ENCODE measurements at regions not wholly inside any gene's neighbourhood (a gene's known extent, or its start where the extent isn't known, plus 50 kb on each side); places are given as distances from the start of the nearest gene placed in this dataset.

DNA sequence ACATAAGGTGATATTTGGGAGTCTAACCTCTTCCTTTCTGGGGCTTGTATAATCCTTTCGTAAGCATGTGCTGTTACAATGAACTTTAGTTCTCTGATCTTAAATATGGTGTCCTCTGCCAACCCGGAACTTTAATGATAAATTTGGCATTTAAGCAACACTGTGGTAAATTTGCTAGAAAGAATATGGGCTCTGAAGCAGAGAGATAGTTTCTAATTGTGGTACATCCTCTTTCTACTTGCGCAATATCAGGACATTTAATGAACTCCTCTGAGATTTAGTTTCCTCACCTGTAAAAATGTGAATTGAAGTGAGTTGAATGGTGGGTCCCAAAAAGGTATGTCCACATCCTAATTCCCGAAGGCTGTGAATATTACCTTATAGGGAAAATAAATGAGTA is 364.7 kb downstream of the CAAP1 start:
- no peak overlapping the region for H3K4me3 ChIP-seq (replicated peaks; ENCODE audit: low read depth, low read length)
- TF ChIP-seq, protein P1, sequence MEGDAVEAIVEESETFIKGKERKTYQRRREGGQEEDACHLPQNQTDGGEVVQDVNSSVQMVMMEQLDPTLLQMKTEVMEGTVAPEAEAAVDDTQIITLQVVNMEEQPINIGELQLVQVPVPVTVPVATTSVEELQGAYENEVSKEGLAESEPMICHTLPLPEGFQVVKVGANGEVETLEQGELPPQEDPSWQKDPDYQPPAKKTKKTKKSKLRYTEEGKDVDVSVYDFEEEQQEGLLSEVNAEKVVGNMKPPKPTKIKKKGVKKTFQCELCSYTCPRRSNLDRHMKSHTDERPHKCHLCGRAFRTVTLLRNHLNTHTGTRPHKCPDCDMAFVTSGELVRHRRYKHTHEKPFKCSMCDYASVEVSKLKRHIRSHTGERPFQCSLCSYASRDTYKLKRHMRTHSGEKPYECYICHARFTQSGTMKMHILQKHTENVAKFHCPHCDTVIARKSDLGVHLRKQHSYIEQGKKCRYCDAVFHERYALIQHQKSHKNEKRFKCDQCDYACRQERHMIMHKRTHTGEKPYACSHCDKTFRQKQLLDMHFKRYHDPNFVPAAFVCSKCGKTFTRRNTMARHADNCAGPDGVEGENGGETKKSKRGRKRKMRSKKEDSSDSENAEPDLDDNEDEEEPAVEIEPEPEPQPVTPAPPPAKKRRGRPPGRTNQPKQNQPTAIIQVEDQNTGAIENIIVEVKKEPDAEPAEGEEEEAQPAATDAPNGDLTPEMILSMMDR (IDR thresholded peaks at IDR 0.05; ENCODE audit: low read depth, low read length, missing control alignments): no peak
- no peak for DNase-seq (ENCODE audit: extremely low read depth, low read depth)

DNA sequence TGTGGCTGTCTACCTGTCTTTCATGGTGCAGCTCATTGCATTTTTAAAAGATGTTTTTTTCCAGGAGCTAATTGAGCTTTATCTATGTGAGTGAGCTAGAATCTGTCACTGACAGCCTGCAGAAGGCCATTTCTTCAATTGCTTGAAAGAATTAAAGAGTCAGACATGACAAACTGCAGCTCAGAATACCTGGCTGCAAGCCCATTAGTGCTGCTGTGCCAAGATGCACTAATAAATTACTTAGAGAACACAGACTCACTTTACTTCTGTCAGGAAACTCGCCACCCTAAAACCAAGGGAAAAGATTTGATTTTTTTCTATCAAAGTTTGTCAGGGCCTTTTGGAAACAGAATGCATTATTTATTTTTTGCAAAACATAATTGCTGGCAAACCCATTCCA is 368.3 kb downstream of the CAAP1 start:
- TF ChIP-seq, protein P1 (IDR thresholded peaks at IDR 0.05; ENCODE audit: low read depth, low read length, missing control alignments): no peak
- DNase-seq (ENCODE audit: extremely low read depth, low read depth): no peak
- H3K4me3 ChIP-seq (replicated peaks; ENCODE audit: low read depth, low read length): no peak overlapping the region

DNA sequence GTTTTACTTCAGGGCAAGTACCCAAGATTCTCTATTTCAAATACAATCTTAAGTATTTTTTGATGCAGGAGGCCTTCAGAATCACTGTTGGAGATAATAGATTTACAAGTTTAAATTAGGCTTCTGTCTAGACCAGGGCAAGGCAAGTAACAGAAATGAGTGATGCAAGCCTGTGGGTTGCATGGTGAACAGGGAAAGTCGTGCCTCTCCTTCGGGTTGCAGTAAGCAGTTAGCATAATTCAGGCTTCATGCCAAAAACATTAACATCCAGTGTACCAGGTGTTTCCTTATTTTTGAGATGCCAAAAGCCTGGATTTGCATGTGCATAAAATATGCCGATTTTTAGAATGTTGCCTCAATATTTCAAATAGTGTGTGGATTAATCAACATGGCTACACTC is 369.0 kb downstream of the CAAP1 start:
- TF ChIP-seq, protein P1 (IDR thresholded peaks at IDR 0.05; ENCODE audit: low read depth, low read length, missing control alignments): no peak
- no peak for DNase-seq (ENCODE audit: extremely low read depth, low read depth)
- H3K4me3 ChIP-seq (replicated peaks; ENCODE audit: low read depth, low read length): no peak overlapping the region

DNA sequence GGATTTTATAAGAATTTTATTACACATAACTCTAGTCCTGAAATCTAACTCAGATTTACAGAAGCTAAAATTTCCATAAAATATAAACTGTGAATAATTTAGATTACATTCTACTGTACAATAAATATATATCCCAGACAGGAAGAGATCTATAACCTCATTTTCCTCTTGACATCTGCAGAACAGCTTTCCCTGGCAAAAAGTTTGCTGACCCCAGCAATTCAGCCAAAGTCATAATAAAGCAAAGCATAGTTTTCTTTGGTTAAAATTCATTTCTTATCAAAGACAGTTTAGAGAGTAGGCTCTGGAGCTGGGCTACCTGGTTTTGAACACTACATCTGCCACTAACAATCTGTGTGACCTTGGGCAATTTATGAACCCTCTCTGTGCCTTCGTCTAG is 372.5 kb downstream of the CAAP1 start:
- DNase-seq (ENCODE audit: extremely low read depth, low read depth): no peak
- H3K4me3 ChIP-seq (replicated peaks; ENCODE audit: low read depth, low read length): no peak overlapping the region
- TF ChIP-seq, protein P1 (IDR thresholded peaks at IDR 0.05; ENCODE audit: low read depth, low read length, missing control alignments): no peak

DNA sequence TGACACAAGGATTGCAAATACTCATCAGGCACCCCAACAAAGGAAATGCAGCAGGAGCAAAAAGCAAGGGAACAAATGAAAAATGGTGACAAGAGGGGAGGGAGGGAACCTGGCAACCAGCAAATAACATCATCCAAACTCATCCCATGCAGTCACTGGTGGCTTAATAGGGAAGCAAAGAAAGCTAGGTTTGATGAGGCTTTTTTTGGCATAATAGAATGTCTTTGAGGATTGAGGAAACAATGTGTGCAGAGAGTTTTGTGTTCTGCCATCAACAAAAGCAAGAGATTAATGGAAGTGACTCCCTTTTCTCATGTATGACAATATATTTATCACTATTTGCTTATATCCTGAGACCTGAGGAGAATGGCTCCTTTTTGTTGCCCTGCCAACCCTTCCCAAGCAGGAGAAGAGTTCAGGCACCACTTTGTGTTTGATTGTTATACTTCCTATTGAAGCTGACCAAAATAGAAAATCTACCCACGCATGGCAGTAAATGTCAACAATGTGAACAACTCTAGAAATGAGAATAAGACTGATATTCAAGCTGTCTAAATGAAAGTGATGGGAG is 375.7 kb downstream of the CAAP1 start:
- TF ChIP-seq, protein P1 (IDR thresholded peaks at IDR 0.05; ENCODE audit: low read depth, low read length, missing control alignments): no peak
- no peak overlapping the region for H3K4me3 ChIP-seq (replicated peaks; ENCODE audit: low read depth, low read length)
- DNase-seq (ENCODE audit: extremely low read depth, low read depth): no peak

DNA sequence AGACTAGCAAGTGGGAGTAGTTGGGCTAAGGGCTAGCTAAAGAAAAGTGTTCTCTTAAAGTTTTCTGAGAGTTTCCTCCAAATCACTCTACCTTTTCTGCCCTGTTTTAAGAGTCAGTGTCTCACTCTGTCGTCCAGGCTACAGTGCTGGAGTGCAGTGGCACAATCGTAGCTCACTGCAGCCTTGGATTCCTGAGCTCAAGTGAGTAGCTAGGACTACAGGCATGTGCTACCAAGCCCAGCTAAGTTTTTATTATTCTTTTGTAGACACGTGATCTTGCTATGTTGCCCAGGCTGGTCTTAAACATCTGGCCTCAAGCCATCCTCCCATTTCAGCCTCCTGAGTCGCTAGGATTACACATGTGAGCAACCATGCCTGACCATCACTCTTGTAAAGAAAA is 378.9 kb downstream of the CAAP1 start:
- DNase-seq (ENCODE audit: extremely low read depth, low read depth): no peak
- no peak overlapping the region for H3K4me3 ChIP-seq (replicated peaks; ENCODE audit: low read depth, low read length)

More for the DNA sequence above, 378.9 kb downstream of the CAAP1 start:
- TF ChIP-seq, protein P1 (IDR thresholded peaks at IDR 0.05; ENCODE audit: low read depth, low read length, missing control alignments): no peak

Measured in HFF-Myc (cell line).